Peyer's patch (tissue), 4 donors: ENCODE measurements at regions not wholly inside any gene's neighbourhood (a gene's known extent, or its start where the extent isn't known, plus 50 kb on each side); places are given as distances from the start of the nearest gene placed in this dataset.

Source experiments
- CTCF ChIP-seq, 6 experiments: fragments of 450-650 bp in 4 of 6; fragments of 200-600 bp in 2 of 6; sonication (generic) in 1 of 6; IDR thresholded peaks; one replicate each; pipeline ENCODE4 v1.5.1; 2017 to 2019; ENCODE audit warnings: antibody characterized with exemption in 6 of 6, mild to moderate bottlenecking in 3 of 6, moderate library complexity in 1 of 6
- POLR2A ChIP-seq, 2 donors: fragments of 450-650 bp; IDR thresholded peaks; one replicate each; pipeline ENCODE4 v1.5.1; 2017; ENCODE audit warnings: antibody characterized with exemption in 2 of 2, mild to moderate bottlenecking in 2 of 2, moderate library complexity in 2 of 2

GRCh38 chr7:136116186-136116585 lies 139.0 kb upstream of the MTPN start:
- no peak for TF ChIP-seq CTCF (IDR thresholded peaks at IDR 0.05)
- TF ChIP-seq POLR2A (IDR thresholded peaks at IDR 0.05), result no peak
